Fibroblast of the aortic adventitia (primary cell): ENCODE measurements at regions not wholly inside any gene's neighbourhood (a gene's known extent, or its start where the extent isn't known, plus 50 kb on each side); places are given as distances from the start of the nearest gene placed in this dataset.

Source experiments
- DNase-seq: peaks from one replicate; pipeline ENCODE4 v3.0.0-alpha.2; 2010; ENCODE audit warnings: low read depth
- H3K4me3 ChIP-seq: 2 replicates; pipeline ENCODE4 v1.5.1; 2011; ENCODE audit warnings: low read depth, mild to moderate bottlenecking, control low read depth, low read length, moderate library complexity
- TF ChIP-seq, protein P1 (sequence below): IDR thresholded peaks from 2 replicates; pipeline ENCODE4 v1.5.1; 2011; ENCODE audit warnings: mild to moderate bottlenecking, low read length, control low read depth, inconsistent platforms; ENCODE audit not compliant: insufficient read depth

- no peak overlapping the region for H3K4me3 ChIP-seq
- DNase-seq = peak; percentile 52
Observed at GRCh38 chr3:164452707-164453106, 625.6 kb downstream of the SI start.

GRCh38 chr3:164451072-164451910 is 627.0 kb downstream of the SI start:
- TF ChIP-seq, protein P1, sequence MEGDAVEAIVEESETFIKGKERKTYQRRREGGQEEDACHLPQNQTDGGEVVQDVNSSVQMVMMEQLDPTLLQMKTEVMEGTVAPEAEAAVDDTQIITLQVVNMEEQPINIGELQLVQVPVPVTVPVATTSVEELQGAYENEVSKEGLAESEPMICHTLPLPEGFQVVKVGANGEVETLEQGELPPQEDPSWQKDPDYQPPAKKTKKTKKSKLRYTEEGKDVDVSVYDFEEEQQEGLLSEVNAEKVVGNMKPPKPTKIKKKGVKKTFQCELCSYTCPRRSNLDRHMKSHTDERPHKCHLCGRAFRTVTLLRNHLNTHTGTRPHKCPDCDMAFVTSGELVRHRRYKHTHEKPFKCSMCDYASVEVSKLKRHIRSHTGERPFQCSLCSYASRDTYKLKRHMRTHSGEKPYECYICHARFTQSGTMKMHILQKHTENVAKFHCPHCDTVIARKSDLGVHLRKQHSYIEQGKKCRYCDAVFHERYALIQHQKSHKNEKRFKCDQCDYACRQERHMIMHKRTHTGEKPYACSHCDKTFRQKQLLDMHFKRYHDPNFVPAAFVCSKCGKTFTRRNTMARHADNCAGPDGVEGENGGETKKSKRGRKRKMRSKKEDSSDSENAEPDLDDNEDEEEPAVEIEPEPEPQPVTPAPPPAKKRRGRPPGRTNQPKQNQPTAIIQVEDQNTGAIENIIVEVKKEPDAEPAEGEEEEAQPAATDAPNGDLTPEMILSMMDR = no peak
- DNase-seq = peak; percentile 60
- peak overlapping the region; percentile 47 for H3K4me3 ChIP-seq

More at GRCh38 chr3:164452707-164453106, 625.6 kb downstream of the SI start:
- TF ChIP-seq, protein P1 = no peak

- DNase-seq = peak; percentile 72
- H3K4me3 ChIP-seq = no peak overlapping the region
- TF ChIP-seq, protein P1 = no peak
Observed at GRCh38 chr3:164450276-164450905, 627.9 kb downstream of the SI start.

GRCh38 chr3:164419220-164419619 is 659.1 kb downstream of the SI start:
- TF ChIP-seq, protein P1 = no peak
- no peak overlapping the region for H3K4me3 ChIP-seq
- DNase-seq = no peak

DNA sequence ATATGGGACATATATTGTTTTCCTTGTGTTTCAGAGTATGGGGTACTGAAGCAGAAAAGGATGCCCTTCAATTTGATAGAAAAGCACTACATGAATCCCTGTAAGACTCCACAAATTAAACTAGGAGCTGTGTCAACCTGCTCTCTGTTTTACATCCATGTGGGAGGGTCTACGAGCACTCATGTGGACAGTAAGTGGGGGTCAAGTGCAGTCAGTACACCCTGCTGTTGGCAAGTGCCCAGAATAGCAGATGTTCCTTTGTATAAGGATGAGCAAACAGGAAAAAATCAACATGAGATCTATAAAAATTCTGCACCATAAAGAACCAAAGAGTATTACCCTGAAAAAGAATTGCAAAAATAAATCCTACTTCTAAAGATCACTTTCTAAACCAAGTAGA is 659.9 kb downstream of the SI start:
- DNase-seq = no peak
- H3K4me3 ChIP-seq = no peak overlapping the region
- TF ChIP-seq, protein P1 = no peak

GRCh38 chr3:164417955-164418354 is 660.3 kb downstream of the SI start:
- no peak overlapping the region for H3K4me3 ChIP-seq
- TF ChIP-seq, protein P1 = no peak
- no peak for DNase-seq
